PC-9 (cell line): ENCODE measurements at regions not wholly inside any gene's neighbourhood (a gene's known extent, or its start where the extent isn't known, plus 50 kb on each side); places are given as distances from the start of the nearest gene placed in this dataset.
A peak's percentile ranks its signal among the peaks of the same experiment; 100 is the strongest.

Experiments
- BruUV-seq: library from RNA; stranded (reverse); fragments of 400-500 nt; replicated peaks from 2 replicates; lab custom pipeline; 2021; lab: Mats Ljungman, UMichigan
- CTCF ChIA-PET: fragments of 300-600 bp; sonication (Branson Sonifier 250); formaldehyde crosslinking; loops from one replicate; lab custom pipeline; 2022; ENCODE audit warnings: antibody characterized with exemption; lab: Charles Lee
- POLR2A ChIA-PET: fragments of 300-600 bp; sonication (Branson Sonifier 250); formaldehyde crosslinking; loops from one replicate; lab custom pipeline; 2022; ENCODE audit warnings: antibody characterized with exemption; ENCODE audit not compliant: unreplicated experiment; lab: Charles Lee
- DNase-seq, 2 experiments: peaks; one replicate each; pipeline versions ENCODE4 v3.0.0 to v3.0.0-alpha.2; 2015 to 2022; ENCODE audit warnings: mixed read lengths in 1 of 2
- H2AFZ ChIP-seq: fragments of 200-600 bp; sonication (generic); 2 replicates; pipeline ENCODE4 v1.8.1; 2017; ENCODE audit warnings: antibody characterized with exemption
- H3F3A ChIP-seq: fragments of 200-600 bp; sonication (generic); 2 replicates; pipeline ENCODE4 v1.8.1; 2017; ENCODE audit warnings: antibody characterized with exemption, mild to moderate bottlenecking, low read depth; ENCODE audit not compliant: insufficient read depth
- H3K27ac ChIP-seq: fragments of 200-600 bp; sonication (generic); 2 replicates; pipeline ENCODE4 v1.6.1; 2016; ENCODE audit warnings: mixed run types
- H3K27me3 ChIP-seq: fragments of 200-600 bp; sonication (generic); 2 replicates; pipeline ENCODE4 v1.6.1; 2016; ENCODE audit warnings: low read depth, mixed run types; ENCODE audit not compliant: insufficient read depth
- H3K36me3 ChIP-seq: fragments of 200-600 bp; sonication (generic); 2 replicates; pipeline ENCODE4 v1.6.1; 2016; ENCODE audit warnings: low read depth, mixed run types
- H3K4me1 ChIP-seq: fragments of 200-600 bp; sonication (generic); replicated peaks from 2 replicates; pipeline ENCODE4 v1.6.1; 2016; ENCODE audit warnings: mixed run types; ENCODE audit not compliant: insufficient read depth
- H3K4me2 ChIP-seq: fragments of 200-600 bp; sonication (generic); 2 replicates; pipeline ENCODE4 v1.6.1; 2017; ENCODE audit warnings: mixed run types
- H3K4me3 ChIP-seq: fragments of 200-600 bp; sonication (generic); 2 replicates; pipeline ENCODE4 v1.6.1; 2016; ENCODE audit warnings: mixed run types
- H3K79me2 ChIP-seq: fragments of 200-600 bp; sonication (generic); 2 replicates; pipeline ENCODE4 v1.6.1; 2017; ENCODE audit warnings: low read depth, mixed run types
- H3K9me2 ChIP-seq: fragments of 200-600 bp; sonication (generic); 2 replicates; pipeline ENCODE4 v1.8.1; 2017; ENCODE audit warnings: mild to moderate bottlenecking; ENCODE audit not compliant: insufficient read depth
- H3K9me3 ChIP-seq: fragments of 200-600 bp; sonication (generic); 2 replicates; pipeline ENCODE4 v1.8.1; 2016; ENCODE audit warnings: low read depth; ENCODE audit not compliant: insufficient read depth
- H4K20me1 ChIP-seq: fragments of 200-600 bp; sonication (generic); 2 replicates; pipeline ENCODE4 v1.8.1; 2017; ENCODE audit not compliant: insufficient read depth
- CTCF ChIP-seq: fragments of 200-600 bp; sonication (generic); conservative IDR thresholded peaks from 2 replicates; pipeline ENCODE4 v1.6.1; 2017; ENCODE audit warnings: mixed run types, antibody characterized with exemption, mild to moderate bottlenecking, moderate library complexity
- EZH2 ChIP-seq: fragments of 200-600 bp; sonication (generic); IDR thresholded peaks from 2 replicates; pipeline ENCODE4 v1.8.0; 2017; ENCODE audit warnings: antibody characterized with exemption, low read depth
- intact Hi-C: fragments of 100-400 bp; cut with micrococcal nuclease; formaldehyde crosslinking; loops from one replicate; pipeline ENCODE4 v1.10.0; 2022; ENCODE audit not compliant: unreplicated experiment

GRCh38 chr4:30962939-30963338 is 242.8 kb downstream of the PCDH7 start:
- POLR2A ChIA-PET, result no interaction called here
- CTCF ChIA-PET, result no interaction called here
- Histone ChIP-seq H3K79me2 (no peaks in the 10 kb centered on the region), H4K20me1 (no peaks in the 10 kb centered on the region), H3K27me3 (no peaks in the 10 kb centered on the region), H2AFZ (no peak overlapping the region), H3K4me3 (no peak overlapping the region), H3K9me3 (no peaks in the 10 kb centered on the region; the same call in 1 of the 2 replicates), H3K36me3 (0 out of 2 replicates have a peak, but pooled peaks cover 3% of the 10 kb centered on the region), H3K9me2 (peaks cover 4% of the 10 kb centered on the region; the same call in 1 of the 2 replicates), H3K4me2 (no peak overlapping the region), H3F3A (no peaks in the 10 kb centered on the region), H3K27ac (peak overlapping the region; percentile 11; the same call in 1 of the 2 replicates), H3K4me1 (peaks cover 17% of the 10 kb centered on the region)
- TF ChIP-seq EZH2, result no peak
- no peak for TF ChIP-seq CTCF
- intact Hi-C loops, result no loop called here
- no TSS peak for BruUV-seq
- DNase-seq, result peak in 1 of 2 experiments; percentile 85

- no peak overlapping the region for H3K4me3 ChIP-seq
- no peaks in the 10 kb centered on the region for H3F3A ChIP-seq
- no peaks in the 10 kb centered on the region for H3K9me3 ChIP-seq
- no peak for DNase-seq
- no peaks in the 10 kb centered on the region for H4K20me1 ChIP-seq
- no peaks in the 10 kb centered on the region for H3K27me3 ChIP-seq
- no peaks in the 10 kb centered on the region for H3K4me1 ChIP-seq
- no TSS peak for BruUV-seq
- H3K9me2 ChIP-seq, result peaks cover 4% of the 10 kb centered on the region; the same call in 1 of the 2 replicates
- no peak overlapping the region for H2AFZ ChIP-seq
- no peak overlapping the region for H3K4me2 ChIP-seq
- no peak overlapping the region for H3K27ac ChIP-seq
- H3K36me3 ChIP-seq, result no peaks in the 10 kb centered on the region
- POLR2A ChIA-PET, result no interaction called here
- intact Hi-C loops, result no loop called here
- no peaks in the 10 kb centered on the region for H3K79me2 ChIP-seq
- CTCF ChIA-PET, result no interaction called here
- TF ChIP-seq CTCF (no peak), EZH2 (no peak)
Observed at GRCh38 chr4:30968926-30969325, 248.8 kb downstream of the PCDH7 start.

GRCh38 chr4:30972542-30972941 is 252.4 kb downstream of the PCDH7 start:
- ChIA-PET POLR2A (no interaction called here), CTCF (no interaction called here)
- Histone ChIP-seq H3K36me3 (no peaks in the 10 kb centered on the region), H3K79me2 (no peaks in the 10 kb centered on the region), H3K9me3 (no peaks in the 10 kb centered on the region), H3K4me2 (no peak overlapping the region), H3F3A (no peaks in the 10 kb centered on the region), H3K27ac (no peak overlapping the region), H3K27me3 (no peaks in the 10 kb centered on the region), H2AFZ (no peak overlapping the region), H3K9me2 (no peaks in the 10 kb centered on the region), H3K4me1 (no peaks in the 10 kb centered on the region), H4K20me1 (no peaks in the 10 kb centered on the region), H3K4me3 (no peak overlapping the region)
- BruUV-seq, result no TSS peak
- DNase-seq, result no peak
- intact Hi-C loops, result loop anchor here (5.0 kb wide), 1 partner anchor 55 kb away; no protein-coding TSS in a partner anchor
- no peak for TF ChIP-seq CTCF
- TF ChIP-seq EZH2, result no peak
